GM18517 (cell line): ENCODE measurements at regions not wholly inside any gene's neighbourhood (a gene's known extent, or its start where the extent isn't known, plus 50 kb on each side); places are given as distances from the start of the nearest gene placed in this dataset.

ENCODE experiments used
- ATAC-seq: cut with Tn5 transposase; IDR thresholded peaks from one replicate; pipeline ENCODE4 v1.9.1; 2021; ENCODE audit warnings: mild to moderate bottlenecking, moderate library complexity; ENCODE audit not compliant: unreplicated experiment

DNA sequence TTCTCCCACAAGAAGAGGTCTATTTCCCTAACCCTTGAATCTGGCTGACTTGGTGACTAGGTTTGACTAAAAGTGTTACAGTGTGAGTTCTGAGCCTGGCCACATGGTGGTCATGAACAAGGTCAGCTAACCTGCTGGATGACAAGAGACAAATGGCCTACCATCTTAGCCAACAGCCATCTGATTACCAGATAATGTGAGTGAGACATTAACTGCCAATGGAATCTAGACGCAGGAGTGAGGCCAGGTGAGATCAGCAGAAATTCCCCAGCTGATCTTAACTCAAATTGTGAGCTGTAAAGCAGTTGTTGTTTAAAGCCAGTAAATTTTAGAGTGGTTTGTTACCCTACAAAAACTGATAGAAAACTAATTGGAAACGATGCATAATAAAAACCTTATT lies 320.0 kb downstream of the BRINP2 start:
- no peak for ATAC-seq

DNA sequence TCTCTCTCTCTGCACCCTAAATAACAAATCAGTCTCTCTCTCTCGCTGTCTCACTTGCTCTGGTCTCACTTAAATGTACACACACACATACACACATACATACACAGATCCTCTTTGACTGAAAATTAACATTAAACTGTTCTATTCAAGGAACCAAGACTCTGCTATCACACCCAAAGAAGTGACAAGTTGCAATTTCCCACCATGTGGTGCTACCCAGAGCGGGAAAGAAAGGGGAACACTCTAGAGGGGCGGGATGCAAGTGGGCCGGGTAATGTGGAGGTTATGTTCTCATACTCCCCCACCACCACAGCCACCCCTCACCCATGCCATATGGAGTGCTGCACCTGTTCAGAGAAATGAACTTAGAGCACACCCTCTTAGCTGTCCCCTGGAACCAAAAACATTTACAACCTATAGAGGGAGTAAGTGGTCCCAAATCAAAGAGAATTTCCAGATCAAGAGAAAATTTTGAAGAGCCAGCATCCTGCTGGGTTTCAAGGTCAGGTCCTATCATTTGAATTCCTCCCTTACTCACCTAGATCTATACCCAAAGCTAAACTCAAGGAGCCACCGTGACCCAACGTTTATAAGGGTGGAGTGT lies 319.4 kb downstream of the BRINP2 start:
- ATAC-seq, result no peak

GRCh38 chr1:177488722-177489121 lies 318.0 kb downstream of the BRINP2 start:
- ATAC-seq, result no peak

DNA sequence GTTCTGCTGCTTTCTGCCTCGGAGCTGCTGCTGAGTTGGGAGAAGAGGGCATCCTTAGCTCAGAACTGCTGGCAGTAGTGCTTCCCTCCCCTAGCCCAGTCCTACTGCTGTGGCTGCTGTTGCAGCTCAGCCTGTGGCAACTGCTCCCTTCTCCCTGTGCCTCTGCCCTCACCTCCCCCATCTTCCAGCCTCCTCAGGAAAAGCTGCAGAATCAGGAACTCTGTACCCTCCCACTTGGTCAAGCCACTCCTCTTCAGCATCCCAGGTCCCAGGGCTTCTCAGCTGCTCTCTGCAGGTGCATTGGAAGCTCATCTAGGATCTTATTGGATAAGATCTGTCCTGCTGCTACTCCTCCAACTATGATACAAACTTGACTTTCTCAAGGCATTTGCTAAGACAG lies 316.7 kb downstream of the BRINP2 start:
- ATAC-seq, result no peak

GRCh38 chr1:177480741-177481305 lies 310.1 kb downstream of the BRINP2 start:
- ATAC-seq, result no peak

GRCh38 chr1:177479600-177479999 lies 308.8 kb downstream of the BRINP2 start:
- no peak for ATAC-seq

- no peak for ATAC-seq
These were observed 305.9 kb downstream of the BRINP2 start for GRCh38 chr1:177476676-177477075.

- ATAC-seq, result no peak
These were observed 301.8 kb downstream of the BRINP2 start for GRCh38 chr1:177472567-177472966.

- ATAC-seq, result no peak
These were observed 300.5 kb downstream of the BRINP2 start for GRCh38 chr1:177471244-177471643.

- ATAC-seq, result no peak
These were observed 298.8 kb downstream of the BRINP2 start for GRCh38 chr1:177469519-177469918.

- ATAC-seq, result no peak
These were observed 295.5 kb downstream of the BRINP2 start for GRCh38 chr1:177466286-177466685.

GRCh38 chr1:177464686-177465085 lies 293.9 kb downstream of the BRINP2 start:
- no peak for ATAC-seq

DNA sequence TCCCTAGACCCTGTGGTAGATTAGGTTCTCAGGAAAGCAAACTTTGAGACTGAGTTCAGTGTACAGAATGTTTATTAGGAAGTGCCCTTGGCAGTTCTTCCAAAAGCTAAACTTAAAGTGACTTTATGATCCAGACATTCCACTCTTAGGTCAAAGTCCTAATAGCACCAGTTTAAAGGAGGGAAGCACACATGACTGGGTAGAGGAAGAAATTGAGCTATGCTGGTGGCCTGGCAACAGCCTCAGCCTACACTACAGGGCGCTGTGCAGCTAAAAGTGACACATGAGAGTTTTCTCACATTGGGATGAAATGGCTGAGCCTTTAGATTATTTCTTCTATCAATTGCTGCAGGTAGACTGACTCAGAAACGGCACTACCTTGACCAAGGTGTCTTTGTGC lies 280.4 kb downstream of the BRINP2 start:
- no peak for ATAC-seq

DNA sequence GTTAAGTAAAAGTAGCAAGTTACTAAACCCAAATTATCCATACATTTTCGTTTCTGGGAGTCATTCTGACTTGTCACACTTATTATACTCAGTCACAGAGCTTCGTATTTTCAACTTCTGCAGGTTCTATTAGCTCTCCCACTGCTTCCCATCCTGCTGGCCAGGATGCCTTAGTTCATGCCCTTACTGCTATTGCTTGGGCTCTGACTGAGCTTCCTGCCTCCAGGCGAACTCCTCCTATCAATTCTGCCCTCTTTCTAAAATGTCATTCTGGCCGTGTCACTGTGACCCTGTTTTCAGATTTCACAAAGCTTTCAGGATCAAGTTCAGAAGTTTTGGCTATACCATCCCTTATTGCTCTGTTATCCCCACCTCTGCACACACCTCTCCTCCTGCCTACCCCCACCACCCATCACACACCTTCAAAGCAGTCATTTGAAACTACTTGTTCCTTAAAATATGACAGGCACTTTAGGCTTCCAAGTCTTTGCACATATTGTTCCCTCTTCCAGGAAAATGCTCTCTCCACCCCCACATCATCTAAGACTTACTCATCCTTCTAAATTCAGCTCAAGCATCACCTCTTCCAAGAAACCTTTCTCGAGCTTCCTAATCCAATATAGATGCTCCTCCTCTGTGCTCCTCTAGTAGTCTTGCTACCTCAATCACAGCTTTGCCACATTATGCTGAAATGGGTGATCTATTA lies 278.0 kb downstream of the BRINP2 start:
- ATAC-seq, result no peak

DNA sequence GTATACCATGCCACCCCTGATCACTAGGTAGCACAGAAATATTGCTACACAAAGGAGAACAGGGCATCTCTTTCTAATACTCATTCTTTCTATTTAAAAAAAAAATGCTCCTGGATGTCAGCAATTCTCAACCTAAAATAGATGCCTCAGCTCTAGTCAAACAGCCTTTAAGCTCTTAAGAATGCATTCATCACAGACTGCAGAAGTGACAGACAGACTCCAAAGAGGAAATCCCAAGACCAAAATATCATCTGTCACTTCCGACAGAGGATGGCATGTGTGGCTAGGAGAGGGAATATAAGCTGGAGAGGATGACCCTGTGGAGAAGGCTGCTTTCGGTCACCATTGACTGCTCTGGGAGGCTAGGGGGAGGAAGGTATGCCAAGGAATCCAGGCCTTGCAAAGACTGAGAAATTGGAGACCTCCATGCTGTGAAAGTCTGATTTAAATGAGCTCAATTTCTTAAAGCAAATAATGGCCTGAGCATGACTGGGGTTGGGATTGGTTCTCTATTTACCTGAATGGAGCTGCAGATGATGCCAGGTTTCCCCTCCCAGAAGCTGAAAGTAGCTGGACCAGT lies 277.4 kb downstream of the BRINP2 start:
- no peak for ATAC-seq

DNA sequence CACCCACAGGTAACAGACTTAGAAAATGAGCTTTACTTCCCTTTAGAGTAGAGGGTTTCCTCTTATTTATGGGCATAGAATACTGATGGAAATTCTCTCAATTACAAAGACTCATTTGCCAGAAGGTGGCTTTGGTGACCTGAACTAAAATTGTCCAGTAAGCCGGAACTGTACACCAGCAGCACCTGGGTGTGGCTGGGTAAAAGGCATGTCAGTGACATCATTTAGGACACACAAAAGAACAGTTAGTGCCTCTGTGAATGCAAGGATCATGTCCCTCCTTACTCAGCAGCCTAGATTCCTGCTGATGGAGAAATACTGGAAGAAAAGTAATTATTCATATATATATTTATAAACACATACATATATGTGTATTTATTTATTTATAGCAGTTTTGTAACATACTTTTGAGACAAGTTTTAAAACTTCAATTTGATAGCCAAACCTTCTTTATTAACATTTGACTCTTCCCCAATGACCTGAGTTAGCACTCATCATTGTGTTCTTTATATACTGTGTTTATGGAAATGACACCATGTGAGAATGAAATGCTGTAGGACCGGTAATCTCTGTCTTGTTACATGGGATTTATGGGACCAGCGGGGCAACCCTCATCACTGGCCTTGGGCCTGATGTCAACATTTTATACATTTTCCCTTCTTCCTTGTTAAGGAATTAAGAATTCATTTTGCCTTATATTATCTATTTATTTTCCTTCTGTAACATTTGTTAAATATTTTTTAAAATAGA lies 274.4 kb downstream of the BRINP2 start:
- ATAC-seq, result no peak

- ATAC-seq, result no peak
These were observed 272.2 kb downstream of the BRINP2 start for GRCh38 chr1:177443003-177443402.

- ATAC-seq, result no peak
These were observed 271.8 kb downstream of the BRINP2 start for GRCh38 chr1:177442584-177442983.

DNA sequence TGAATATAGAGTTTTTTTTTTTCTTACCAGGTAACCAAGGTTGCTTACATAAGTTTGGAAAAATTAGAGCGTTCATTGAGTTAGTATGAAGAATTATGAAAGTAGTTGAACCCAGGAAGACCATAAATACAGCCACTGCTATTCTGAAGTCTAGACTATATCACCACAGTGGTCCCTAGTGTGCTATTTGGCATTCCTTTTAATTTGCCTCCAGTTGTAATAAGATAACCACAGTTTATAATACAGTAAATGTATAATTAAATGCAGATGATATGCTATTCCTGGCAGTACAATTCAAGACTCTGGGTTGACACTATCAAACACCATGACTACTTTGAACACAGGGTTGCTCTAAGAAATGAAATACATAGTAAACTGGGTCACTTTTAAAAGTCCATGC lies 270.5 kb downstream of the BRINP2 start:
- no peak for ATAC-seq

GRCh38 chr1:177440821-177441220 lies 270.1 kb downstream of the BRINP2 start:
- ATAC-seq, result no peak

GRCh38 chr1:177439301-177439700 lies 268.5 kb downstream of the BRINP2 start:
- ATAC-seq, result no peak
